Activated CD4-positive, alpha-beta memory T cell treated with anti-CD3 and anti-CD28 coated beads for 36 hours (primary cell): ENCODE measurements at regions not wholly inside any gene's neighbourhood (a gene's known extent, or its start where the extent isn't known, plus 50 kb on each side); places are given as distances from the start of the nearest gene placed in this dataset.

Experiments
- CTCF ChIA-PET: fragments of 350-600 bp; sonication (Branson Sonifier 250); formaldehyde crosslinking; loops from one replicate; lab custom pipeline; 2021; ENCODE audit warnings: antibody characterized with exemption, inconsistent platforms; lab: Charles Lee
- POLR2A ChIA-PET: fragments of 350-600 bp; sonication (Branson Sonifier 250); formaldehyde crosslinking; loops from one replicate; lab custom pipeline; 2021; ENCODE audit warnings: antibody characterized with exemption; lab: Charles Lee
- DNase-seq: peaks from one replicate; pipeline ENCODE4 v3.0.0-alpha.2; 2020
- H3K27ac Mint-ChIP-seq: one replicate; pipeline ENCODE4 v1.8.0; 2021; ENCODE audit warnings: mixed read lengths
- H3K27me3 Mint-ChIP-seq: one replicate; pipeline ENCODE4 v1.8.0; 2021; ENCODE audit warnings: mixed read lengths
- H3K36me3 Mint-ChIP-seq: one replicate; pipeline ENCODE4 v1.8.0; 2021; ENCODE audit warnings: mixed read lengths
- H3K4me1 Mint-ChIP-seq: one replicate; pipeline ENCODE4 v1.8.0; 2021; ENCODE audit warnings: low read depth, mixed read lengths
- H3K4me3 Mint-ChIP-seq: one replicate; pipeline ENCODE4 v1.8.0; 2021; ENCODE audit warnings: mild to moderate bottlenecking, mixed read lengths
- H3K9me3 Mint-ChIP-seq: one replicate; pipeline ENCODE4 v1.8.0; 2021; ENCODE audit warnings: mixed read lengths
- intact Hi-C: fragments of 100-400 bp; cut with micrococcal nuclease; formaldehyde crosslinking; loops from one replicate; pipeline ENCODE4 v1.15.1; 2023

DNA sequence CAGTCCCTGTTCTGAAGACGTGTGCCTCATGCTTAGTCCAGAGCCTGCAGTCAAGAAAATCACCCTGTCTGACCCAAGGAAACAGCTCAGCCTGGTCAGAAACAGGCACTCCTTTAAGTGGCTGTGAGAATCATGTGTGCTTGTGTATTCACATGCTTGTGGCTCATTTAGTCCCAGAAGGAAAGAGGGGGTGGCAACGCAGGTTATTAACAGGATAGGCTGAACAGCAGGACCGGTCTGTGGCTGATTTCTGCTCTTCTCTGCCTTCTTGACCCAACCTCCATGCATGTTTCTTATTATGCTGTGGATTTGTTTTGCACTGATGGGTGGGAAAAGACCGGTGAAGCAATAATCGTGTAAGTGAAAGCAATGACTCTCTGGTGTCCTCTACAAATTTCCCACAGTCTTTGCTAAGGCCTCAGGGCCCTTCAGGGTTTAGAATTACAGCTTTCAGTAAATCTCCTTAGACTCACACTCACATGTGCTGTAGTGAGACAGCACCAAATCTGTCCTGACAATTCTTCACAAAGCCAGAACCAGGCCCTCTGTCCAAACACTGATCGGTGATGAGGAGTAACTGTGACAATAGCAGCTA is 288.1 kb downstream of the ETS1 start:
- intact Hi-C loops = no loop called here
- DNase-seq = peak; percentile 33

DNA sequence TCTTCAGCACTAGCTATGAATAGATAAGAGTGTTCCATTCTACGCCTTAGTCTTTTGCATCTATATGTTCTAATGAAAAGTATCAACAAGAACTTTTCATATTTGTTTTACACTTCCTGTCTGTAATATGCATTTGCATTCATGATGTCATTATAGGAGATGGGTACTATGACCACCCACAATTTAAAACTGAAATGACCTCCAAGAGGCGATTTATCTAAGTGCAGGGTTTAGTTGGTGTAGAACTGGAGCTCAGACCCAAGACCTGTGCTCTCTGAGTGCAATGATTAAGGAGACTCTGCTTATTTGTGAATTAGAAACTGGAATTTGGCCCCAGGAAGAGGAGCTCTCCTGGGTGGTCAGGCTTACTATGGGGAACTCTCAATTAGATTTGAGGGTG is 289.1 kb downstream of the ETS1 start:
- peak overlapping the region; percentile 94 for H3K27ac Mint-ChIP-seq
- CTCF ChIA-PET = interaction anchor here (2.8 to 5.7 kb wide), 2 partner anchors 8 to 26 kb away, joined by 7 to 49 read pairs; no protein-coding TSS in a partner anchor
- no peaks in the 10 kb centered on the region for H3K27me3 Mint-ChIP-seq
- H3K4me1 Mint-ChIP-seq = peaks cover 86% of the 10 kb centered on the region
- no peaks in the 10 kb centered on the region for H3K9me3 Mint-ChIP-seq
- no peak overlapping the region for H3K4me3 Mint-ChIP-seq
- DNase-seq = no peak
- peaks cover 14% of the 10 kb centered on the region for H3K36me3 Mint-ChIP-seq
- POLR2A ChIA-PET = interaction anchor here (0.9 to 5.1 kb wide), 3 partner anchors 8 to 218 kb away, joined by 3 to 59 read pairs (median 4); no protein-coding TSS in a partner anchor
- intact Hi-C loops = no loop called here

More for the DNA sequence above, 288.1 kb downstream of the ETS1 start:
- Mint-ChIP-seq H3K4me3 (peak overlapping the region; percentile 25), H3K36me3 (peaks cover 11% of the 10 kb centered on the region), H3K27ac (peak overlapping the region; percentile 94), H3K4me1 (peaks cover 87% of the 10 kb centered on the region), H3K9me3 (no peaks in the 10 kb centered on the region), H3K27me3 (no peaks in the 10 kb centered on the region)
- ChIA-PET CTCF (interaction anchor here (0.6 to 5.7 kb wide), 7 partner anchors 9 to 331 kb away, joined by 3 to 49 read pairs (median 4); no protein-coding TSS in a partner anchor), POLR2A (interaction anchor here (0.7 to 5.1 kb wide), 9 partner anchors 9 to 477 kb away, joined by 3 to 59 read pairs (median 4); no protein-coding TSS in a partner anchor)

DNA sequence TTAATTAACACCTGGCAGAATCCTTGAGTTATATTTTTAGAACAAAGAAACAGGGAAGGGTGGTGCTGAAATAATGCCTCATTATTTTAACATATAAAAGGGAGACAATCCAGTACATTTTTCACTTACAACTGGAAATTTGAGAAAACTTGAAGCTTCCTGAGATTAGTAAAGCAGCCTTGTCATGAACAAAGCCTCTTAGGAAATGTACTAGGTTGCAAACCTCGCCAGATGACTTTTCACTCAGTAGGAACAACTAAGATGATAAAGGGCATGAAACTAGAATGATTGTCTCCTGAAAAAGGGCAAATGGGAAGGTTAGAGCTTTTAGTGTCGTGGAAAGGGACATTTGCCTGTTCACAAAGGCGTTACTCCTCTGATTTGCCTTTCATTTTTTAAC is 289.6 kb downstream of the ETS1 start:
- intact Hi-C loops = no loop called here
- Mint-ChIP-seq H3K36me3 (peaks cover 17% of the 10 kb centered on the region), H3K4me1 (peaks cover 86% of the 10 kb centered on the region), H3K27ac (peak overlapping the region; percentile 94), H3K9me3 (no peaks in the 10 kb centered on the region), H3K27me3 (no peaks in the 10 kb centered on the region), H3K4me3 (no peak overlapping the region)
- CTCF ChIA-PET = interaction anchor here (0.6 to 5.7 kb wide), 3 partner anchors 8 to 140 kb away, joined by 3 to 49 read pairs (median 7); no protein-coding TSS in a partner anchor
- POLR2A ChIA-PET = interaction anchor here (0.9 to 1.6 kb wide), 3 partner anchors 211 to 224 kb away, joined by 3 to 4 read pairs (median 3); no protein-coding TSS in a partner anchor
- no peak for DNase-seq

DNA sequence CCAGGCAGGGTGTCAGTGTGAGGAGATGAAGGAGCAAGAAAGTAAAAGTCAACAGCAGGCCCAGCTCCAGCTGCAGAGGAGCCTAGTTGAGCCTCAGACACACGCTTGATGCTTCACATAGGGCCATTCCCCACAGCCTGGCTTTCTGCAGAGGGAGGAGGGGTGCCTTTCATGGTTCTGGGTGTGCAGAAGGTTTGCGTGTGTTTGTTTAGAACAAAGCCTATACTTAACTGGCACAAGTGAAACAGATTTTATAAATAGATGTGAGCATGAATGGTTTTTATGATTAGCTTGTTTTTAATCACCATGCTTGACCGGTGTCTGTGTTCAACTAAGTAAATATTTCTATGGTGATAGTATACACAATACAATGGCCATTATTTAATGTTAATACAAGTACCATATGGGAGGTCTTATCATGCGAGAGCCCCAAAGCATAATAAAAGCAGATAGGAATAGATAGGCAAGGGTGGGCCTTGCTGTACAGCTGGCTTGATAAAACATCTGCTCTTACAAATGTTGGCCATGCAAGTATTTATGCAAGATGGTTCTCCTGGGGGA is 290.2 kb downstream of the ETS1 start:
- H3K36me3 Mint-ChIP-seq = peaks cover 17% of the 10 kb centered on the region
- H3K4me1 Mint-ChIP-seq = peaks cover 90% of the 10 kb centered on the region
- ChIA-PET POLR2A (interaction anchor here (0.9 to 1.6 kb wide), 3 partner anchors 211 to 224 kb away, joined by 3 to 4 read pairs (median 3); no protein-coding TSS in a partner anchor), CTCF (interaction anchor here (0.6 to 2.8 kb wide), 3 partner anchors 27 to 335 kb away, joined by 3 to 7 read pairs (median 3); no protein-coding TSS in a partner anchor)
- peak; percentile 32 for DNase-seq
- H3K27ac Mint-ChIP-seq = peak overlapping the region; percentile 94
- no peaks in the 10 kb centered on the region for H3K9me3 Mint-ChIP-seq
- no peaks in the 10 kb centered on the region for H3K27me3 Mint-ChIP-seq
- intact Hi-C loops = no loop called here
- H3K4me3 Mint-ChIP-seq = no peak overlapping the region

DNA sequence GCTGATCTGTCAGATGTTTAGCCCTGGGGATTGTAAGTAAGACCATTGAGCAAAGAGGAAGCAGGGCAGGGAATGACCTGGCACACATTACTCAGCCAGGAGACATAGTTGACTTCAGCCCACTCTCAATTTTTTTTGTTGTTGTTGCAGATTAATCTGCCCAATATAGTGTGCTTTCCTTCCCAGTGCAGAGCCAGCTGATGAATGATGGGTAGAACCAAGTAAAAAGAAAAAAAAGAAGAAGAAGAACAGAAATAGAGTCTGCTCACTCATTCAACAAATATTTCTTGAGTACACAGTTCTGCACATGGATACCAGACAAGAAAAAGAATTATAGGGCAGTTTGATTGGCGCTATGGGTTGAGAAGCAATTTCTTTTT is 292.7 kb downstream of the ETS1 start:
- H3K4me3 Mint-ChIP-seq = no peak overlapping the region
- ChIA-PET POLR2A (interaction anchor here (1.3 to 7.2 kb wide), 2 partner anchors 48 to 226 kb away, joined by 3 to 84 read pairs; no protein-coding TSS in a partner anchor), CTCF (interaction anchor here (0.9 to 1.2 kb wide), 2 partner anchors 34 to 336 kb away, joined by 3 to 5 read pairs; no protein-coding TSS in a partner anchor)
- DNase-seq = no peak
- H3K27ac Mint-ChIP-seq = peak overlapping the region; percentile 96
- H3K27me3 Mint-ChIP-seq = no peaks in the 10 kb centered on the region
- peaks cover 95% of the 10 kb centered on the region for H3K4me1 Mint-ChIP-seq
- intact Hi-C loops = no loop called here
- peaks cover 23% of the 10 kb centered on the region for H3K36me3 Mint-ChIP-seq
- no peaks in the 10 kb centered on the region for H3K9me3 Mint-ChIP-seq

DNA sequence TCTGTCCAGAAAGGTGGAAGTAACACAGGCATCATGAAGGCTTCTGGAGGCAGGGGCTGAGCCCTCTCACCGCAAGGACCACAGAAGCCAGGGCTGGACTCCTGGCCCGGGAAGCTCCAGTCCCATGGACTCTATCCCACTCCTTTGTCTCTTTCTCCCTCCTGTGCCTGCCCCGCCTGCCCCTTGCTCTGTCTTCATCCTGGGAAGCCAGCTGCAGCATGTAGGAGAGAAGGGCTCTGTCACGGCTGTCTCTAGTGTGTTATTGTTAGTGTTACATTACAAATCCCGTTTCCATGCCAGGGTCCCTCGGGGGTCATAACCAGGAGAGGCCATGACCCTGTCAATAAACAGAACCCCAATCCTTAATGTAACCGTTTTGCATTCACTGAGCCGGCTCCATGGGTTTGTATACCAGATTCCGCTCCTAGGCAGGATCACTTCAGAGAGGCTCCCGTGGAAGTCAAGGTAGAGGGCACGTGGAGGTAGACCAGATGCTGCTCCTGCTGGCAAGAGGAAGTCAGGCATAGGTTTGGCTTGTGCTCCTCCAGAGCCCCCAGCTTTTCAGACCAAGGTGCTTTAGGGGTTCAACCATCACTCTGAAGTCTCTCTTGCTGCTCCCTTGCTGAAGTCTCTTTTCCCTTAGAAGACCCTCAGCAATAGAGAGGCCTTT is 293.2 kb downstream of the ETS1 start:
- Mint-ChIP-seq H3K36me3 (peaks cover 23% of the 10 kb centered on the region), H3K4me3 (no peak overlapping the region)
- DNase-seq = no peak

DNA sequence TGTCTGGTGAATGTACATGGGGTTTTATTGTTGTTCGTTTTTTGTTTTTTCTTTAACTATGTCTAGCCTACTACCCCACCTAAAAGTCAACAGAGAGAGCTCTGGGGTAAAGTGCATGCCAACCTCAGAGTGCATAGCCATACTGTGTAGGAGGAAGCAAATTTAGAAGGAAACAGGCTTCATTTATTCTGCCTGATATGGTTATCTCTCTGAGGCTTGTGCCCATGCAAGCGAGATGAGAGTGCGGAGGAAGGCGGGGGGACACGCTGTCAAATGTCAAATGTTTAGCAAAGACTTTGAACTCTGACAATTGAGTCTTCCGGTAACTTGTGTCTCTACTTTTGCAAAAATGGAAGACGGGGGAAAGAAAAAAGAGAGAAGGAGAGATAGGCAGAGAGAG is 295.5 kb downstream of the ETS1 start:
- Mint-ChIP-seq H3K27ac (peak overlapping the region; percentile 96), H3K9me3 (no peaks in the 10 kb centered on the region)
- intact Hi-C loops = loop anchor here (2.0 kb wide), 2 partner anchors 217 to 465 kb away; no protein-coding TSS in a partner anchor

More for the DNA sequence above, 293.2 kb downstream of the ETS1 start:
- Mint-ChIP-seq H3K27me3 (no peaks in the 10 kb centered on the region), H3K9me3 (no peaks in the 10 kb centered on the region), H3K27ac (peak overlapping the region; percentile 96), H3K4me1 (peaks cover 95% of the 10 kb centered on the region)
- intact Hi-C loops = no loop called here
- ChIA-PET POLR2A (interaction anchor here (1.3 to 7.2 kb wide), 2 partner anchors 48 to 226 kb away, joined by 3 to 84 read pairs; no protein-coding TSS in a partner anchor), CTCF (interaction anchor here (2.1 kb wide), 1 partner anchor 8 kb away, joined by 7 read pairs; no protein-coding TSS in a partner anchor)

DNA sequence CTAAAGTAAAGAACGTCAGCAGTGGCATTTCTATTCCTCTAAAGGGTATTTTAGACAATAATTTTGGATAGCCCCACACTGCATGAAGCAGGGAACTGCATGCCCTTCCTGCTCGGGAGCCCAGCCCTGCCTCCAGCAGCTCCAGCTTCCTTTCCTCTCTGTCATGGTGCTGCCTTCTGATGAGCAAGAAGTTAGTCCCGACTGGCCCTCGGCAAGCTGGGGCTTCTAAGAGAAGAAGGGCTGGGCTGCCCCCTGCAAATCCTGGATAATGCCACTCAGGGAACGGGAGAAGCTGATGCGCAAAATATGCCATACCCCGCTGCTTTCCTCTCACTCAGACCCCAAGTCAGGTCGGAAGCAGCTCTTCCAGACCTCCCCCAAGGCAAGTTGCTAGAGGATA is 296.4 kb downstream of the ETS1 start:
- DNase-seq = peak; percentile 34
- peaks cover 95% of the 10 kb centered on the region for H3K4me1 Mint-ChIP-seq
- CTCF ChIA-PET = interaction anchor here (0.6 to 5.9 kb wide), 40 partner anchors 10 to 486 kb away, joined by 3 to 92 read pairs (median 6); no protein-coding TSS in a partner anchor
- intact Hi-C loops = loop anchor here (2.0 kb wide), 2 partner anchors 218 to 466 kb away; no protein-coding TSS in a partner anchor
- H3K27ac Mint-ChIP-seq = peak overlapping the region; percentile 96
- POLR2A ChIA-PET = interaction anchor here (0.7 to 7.2 kb wide), 29 partner anchors 10 to 424 kb away, joined by 3 to 84 read pairs (median 8); no protein-coding TSS in a partner anchor
- peaks cover 23% of the 10 kb centered on the region for H3K36me3 Mint-ChIP-seq
- peak overlapping the region; percentile 81 for H3K4me3 Mint-ChIP-seq
- no peaks in the 10 kb centered on the region for H3K9me3 Mint-ChIP-seq
- H3K27me3 Mint-ChIP-seq = no peaks in the 10 kb centered on the region

More for the DNA sequence above, 295.5 kb downstream of the ETS1 start:
- ChIA-PET CTCF (interaction anchor here (0.7 to 5.9 kb wide), 8 partner anchors 10 to 339 kb away, joined by 3 to 92 read pairs (median 9); no protein-coding TSS in a partner anchor), POLR2A (interaction anchor here (1.1 to 7.2 kb wide), 10 partner anchors 9 to 338 kb away, joined by 3 to 84 read pairs (median 37); no protein-coding TSS in a partner anchor)
- DNase-seq = peak; percentile 69
- Mint-ChIP-seq H3K27me3 (no peaks in the 10 kb centered on the region), H3K4me1 (peaks cover 95% of the 10 kb centered on the region), H3K4me3 (peak overlapping the region; percentile 81), H3K36me3 (peaks cover 23% of the 10 kb centered on the region)

DNA sequence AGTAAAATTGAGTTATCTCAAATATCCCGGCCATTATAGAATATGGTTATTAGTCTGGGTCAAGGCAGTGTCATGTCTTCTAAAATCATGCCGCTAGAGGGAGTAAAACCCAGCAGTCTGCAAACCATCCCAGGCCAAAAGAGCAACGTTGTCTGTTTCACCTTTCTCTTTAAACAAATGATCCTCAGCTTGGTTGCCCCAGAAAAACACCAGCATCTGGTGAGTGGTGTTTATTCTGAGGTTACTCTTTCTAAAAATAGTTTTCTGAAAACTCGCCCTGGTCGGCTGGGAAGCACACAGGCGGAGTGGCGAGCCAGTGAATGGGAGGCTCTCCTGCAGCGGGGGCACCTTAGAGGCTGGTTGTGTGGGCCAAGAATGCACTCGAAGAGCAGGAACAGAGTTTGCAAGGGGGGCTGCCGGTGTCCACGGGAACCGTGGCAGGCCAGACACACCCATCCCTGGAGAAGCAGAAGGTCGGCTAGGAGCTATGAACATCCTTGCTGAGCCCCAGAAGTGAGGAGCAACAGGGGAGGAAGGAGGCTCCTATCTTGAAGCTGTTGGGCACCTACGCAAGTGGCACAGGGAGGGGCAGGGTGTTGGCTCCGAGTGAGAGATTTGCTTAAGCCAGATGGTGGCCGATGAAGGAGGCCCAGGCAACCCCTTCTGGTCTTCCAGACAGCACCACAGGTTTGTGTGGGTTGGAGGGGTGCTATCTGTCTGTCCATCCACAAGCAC is 297.1 kb downstream of the ETS1 start:
- intact Hi-C loops = loop anchor here (1.0 to 2.0 kb wide), 8 partner anchors 12 to 541 kb away; no protein-coding TSS in a partner anchor
- peaks cover 97% of the 10 kb centered on the region for H3K4me1 Mint-ChIP-seq
- peak; percentile 80 for DNase-seq
- H3K9me3 Mint-ChIP-seq = no peaks in the 10 kb centered on the region
- no peaks in the 10 kb centered on the region for H3K27me3 Mint-ChIP-seq
- peak overlapping the region; percentile 81 for H3K4me3 Mint-ChIP-seq
- CTCF ChIA-PET = interaction anchor here (0.6 to 5.9 kb wide), 49 partner anchors 10 to 540 kb away, joined by 3 to 92 read pairs (median 5); no protein-coding TSS in a partner anchor
- H3K27ac Mint-ChIP-seq = peak overlapping the region; percentile 96
- H3K36me3 Mint-ChIP-seq = peaks cover 22% of the 10 kb centered on the region
- POLR2A ChIA-PET = interaction anchor here (0.6 to 7.2 kb wide), 39 partner anchors 11 to 540 kb away, joined by 3 to 84 read pairs (median 6); partner anchors contain the start of gene FLI1

DNA sequence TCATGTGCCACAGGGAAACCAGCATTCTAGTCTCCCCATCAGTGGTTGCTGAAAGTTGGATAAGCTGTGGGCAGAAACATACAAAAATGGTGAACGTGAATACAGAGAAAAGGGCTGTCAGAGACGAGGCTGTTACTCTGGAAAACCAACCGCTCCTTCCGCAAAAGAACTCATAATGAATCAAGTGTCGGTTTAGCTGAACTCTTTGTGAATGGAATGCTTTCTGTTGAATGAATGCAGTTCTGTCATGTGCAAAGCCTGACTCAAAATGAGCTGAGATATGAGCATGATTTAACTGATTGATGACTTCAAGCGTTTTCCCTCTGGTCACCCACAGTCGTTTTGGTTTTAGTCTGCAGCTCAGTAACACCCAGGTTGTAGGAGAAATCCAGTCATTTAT is 298.3 kb downstream of the ETS1 start:
- CTCF ChIA-PET = interaction anchor here (0.6 to 5.9 kb wide), 38 partner anchors 12 to 542 kb away, joined by 3 to 92 read pairs (median 5); no protein-coding TSS in a partner anchor
- intact Hi-C loops = loop anchor here (1.0 to 2.0 kb wide), 16 partner anchors 30 to 291 kb away; no protein-coding TSS in a partner anchor
- Mint-ChIP-seq H3K27ac (peak overlapping the region; percentile 96), H3K9me3 (no peaks in the 10 kb centered on the region), H3K4me1 (peaks cover 96% of the 10 kb centered on the region), H3K36me3 (peaks cover 11% of the 10 kb centered on the region), H3K27me3 (no peaks in the 10 kb centered on the region), H3K4me3 (peak overlapping the region; percentile 2)
- DNase-seq = peak; percentile 78
- POLR2A ChIA-PET = interaction anchor here (0.7 to 7.2 kb wide), 43 partner anchors 12 to 542 kb away, joined by 3 to 84 read pairs (median 6); partner anchors contain the start of gene FLI1
